ENCODE measurements at regions not wholly inside any gene's neighbourhood (a gene's known extent, or its start where the extent isn't known, plus 50 kb on each side); places are given as distances from the start of the nearest gene placed in this dataset.

DNA sequence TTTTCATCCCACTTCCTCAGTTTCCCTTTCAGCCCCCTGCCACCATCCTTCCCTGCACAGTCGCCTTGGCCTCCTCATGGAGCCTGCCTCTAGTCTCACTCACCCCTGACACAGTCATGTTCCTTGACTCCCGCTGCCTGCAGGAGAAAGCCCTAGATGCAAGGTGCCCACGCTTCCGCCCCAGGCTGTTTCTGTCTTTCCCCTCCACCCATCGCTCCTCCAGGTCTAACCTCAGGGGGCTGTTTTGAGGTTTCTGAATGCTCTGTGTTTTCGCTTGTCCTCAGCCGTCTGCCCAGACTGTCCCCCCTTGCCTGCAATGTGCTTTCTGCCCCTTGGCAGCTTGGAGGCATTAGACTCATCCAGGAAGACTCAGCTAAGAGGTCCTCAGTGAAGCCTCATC, 89.9 kb downstream of the EMX2 start:
- H3K27ac ChIP-seq (ENCODE audit: insufficient read depth, low read depth, low read length), result no peak overlapping the region
- H3K36me3 ChIP-seq (ENCODE audit: control insufficient read depth in 2 of 2, extremely low read depth in 1 of 2, insufficient read depth in 2 of 2, low read length in 2 of 2), result no peaks in the 10 kb centered on the region
- no TSS peak for BruUV-seq (replicated peaks)
- H3K79me2 ChIP-seq (ENCODE audit: control insufficient read depth, insufficient read depth, low read length), result no peaks in the 10 kb centered on the region
- no peaks in the 10 kb centered on the region for H4K20me1 ChIP-seq (replicated peaks; ENCODE audit: control insufficient read depth, extremely low read depth, insufficient read depth, low read length)
- no peak for DNase-seq (ENCODE audit: low read depth, low spot score)
- H3K9me1 ChIP-seq (replicated peaks; ENCODE audit: control insufficient read depth, extremely low read depth, insufficient read depth, low read length), result no peaks in the 10 kb centered on the region
- CTCF ChIA-PET, result interaction anchor here (0.6 kb wide), 1 partner anchor 21 kb away, joined by 3 read pairs; no protein-coding TSS in a partner anchor
- no peak for FAIRE-seq
- POLR2A ChIA-PET, result no interaction called here
- no peak overlapping the region for H3K4me2 ChIP-seq (ENCODE audit: insufficient read depth, low read length)
- dilution Hi-C loops (cut with MboI; ENCODE audit: extremely low pct_ligation_motif_present, low sequenced_read_pairs), result no loop called here
- no peaks in the 10 kb centered on the region for H3K4me1 ChIP-seq (ENCODE audit: control insufficient read depth, extremely low read depth, insufficient read depth, low read length)
- H3K4me3 ChIP-seq (replicated peaks in 1 of 3; ENCODE audit: insufficient read depth in 1 of 3, low read depth in 1 of 3, low read length in 3 of 3), result no peak overlapping the region
- no peak overlapping the region for H3K9ac ChIP-seq (replicated peaks; ENCODE audit: extremely low read depth, insufficient read depth, low read length)
- no peaks in the 10 kb centered on the region for H3K9me3 ChIP-seq (replicated peaks; ENCODE audit: control insufficient read depth, insufficient read depth, low read length)
- no peaks in the 10 kb centered on the region for H3K27me3 ChIP-seq (ENCODE audit: control insufficient read depth in 2 of 2, insufficient read depth in 2 of 2, low read length in 2 of 2)
- TF ChIP-seq MYC (IDR thresholded peaks at IDR 0.05; ENCODE audit: low read depth, low read length) (no peak), POLR2AphosphoS5 (IDR thresholded peaks at IDR 0.05; ENCODE audit: insufficient read depth, low read depth, low read length) (no peak), POLR2A (IDR thresholded peaks at IDR 0.05; ENCODE audit: low read depth, low read length) (no peak), GATA2 (IDR thresholded peaks at IDR 0.05; ENCODE audit: insufficient read depth, insufficient read length, low read depth, low read length) (no peak), FOS (IDR thresholded peaks at IDR 0.05; ENCODE audit: borderline replicate concordance, insufficient read depth, low read length) (no peak), EZH2 (IDR thresholded peaks at IDR 0.05; ENCODE audit: borderline replicate concordance, low read depth, low read length, severe bottlenecking) (no peak), JUN (IDR thresholded peaks at IDR 0.05; ENCODE audit: borderline replicate concordance, insufficient read depth, insufficient read length, low read depth) (no peak)
- TF ChIP-seq, protein P1, sequence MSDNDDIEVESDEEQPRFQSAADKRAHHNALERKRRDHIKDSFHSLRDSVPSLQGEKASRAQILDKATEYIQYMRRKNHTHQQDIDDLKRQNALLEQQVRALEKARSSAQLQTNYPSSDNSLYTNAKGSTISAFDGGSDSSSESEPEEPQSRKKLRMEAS (IDR thresholded peaks at IDR 0.05; ENCODE audit: insufficient read depth, insufficient read length), result no peak
- TF ChIP-seq, protein P2, sequence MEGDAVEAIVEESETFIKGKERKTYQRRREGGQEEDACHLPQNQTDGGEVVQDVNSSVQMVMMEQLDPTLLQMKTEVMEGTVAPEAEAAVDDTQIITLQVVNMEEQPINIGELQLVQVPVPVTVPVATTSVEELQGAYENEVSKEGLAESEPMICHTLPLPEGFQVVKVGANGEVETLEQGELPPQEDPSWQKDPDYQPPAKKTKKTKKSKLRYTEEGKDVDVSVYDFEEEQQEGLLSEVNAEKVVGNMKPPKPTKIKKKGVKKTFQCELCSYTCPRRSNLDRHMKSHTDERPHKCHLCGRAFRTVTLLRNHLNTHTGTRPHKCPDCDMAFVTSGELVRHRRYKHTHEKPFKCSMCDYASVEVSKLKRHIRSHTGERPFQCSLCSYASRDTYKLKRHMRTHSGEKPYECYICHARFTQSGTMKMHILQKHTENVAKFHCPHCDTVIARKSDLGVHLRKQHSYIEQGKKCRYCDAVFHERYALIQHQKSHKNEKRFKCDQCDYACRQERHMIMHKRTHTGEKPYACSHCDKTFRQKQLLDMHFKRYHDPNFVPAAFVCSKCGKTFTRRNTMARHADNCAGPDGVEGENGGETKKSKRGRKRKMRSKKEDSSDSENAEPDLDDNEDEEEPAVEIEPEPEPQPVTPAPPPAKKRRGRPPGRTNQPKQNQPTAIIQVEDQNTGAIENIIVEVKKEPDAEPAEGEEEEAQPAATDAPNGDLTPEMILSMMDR (IDR thresholded peaks at IDR 0.05; ENCODE audit: extremely low read depth in 1 of 2, insufficient read depth in 1 of 2, low read depth in 1 of 2, low read length in 2 of 2), result no peak
- no peak overlapping the region for H2AFZ ChIP-seq (ENCODE audit: low read depth, low read length)
- intact Hi-C loops (cut with micrococcal nuclease), result no loop called here

Measured in endothelial cell of umbilical vein (primary cell).